H1 (cell line): ENCODE measurements at regions not wholly inside any gene's neighbourhood (a gene's known extent, or its start where the extent isn't known, plus 50 kb on each side); places are given as distances from the start of the nearest gene placed in this dataset.

Source experiments
- BACH1 ChIP-seq: IDR thresholded peaks from 2 replicates; pipeline ENCODE4 v1.6.1; 2012; ENCODE audit warnings: low read length, improper control_type of control experiment
- CHD2 ChIP-seq: IDR thresholded peaks from 2 replicates; pipeline ENCODE4 v1.6.1; 2012; ENCODE audit warnings: low read length, improper control_type of control experiment
- EP300 ChIP-seq, 2 experiments: IDR thresholded peaks; 1 replicate in 1 of 2; 2 replicates in 1 of 2; pipeline ENCODE4 v1.6.1; 2011 to 2012; ENCODE audit warnings: low read depth in 2 of 2, low read length in 2 of 2, mild to moderate bottlenecking in 2 of 2, borderline replicate concordance in 1 of 2, inconsistent platforms in 1 of 2, moderate library complexity in 1 of 2
- FOSL1 ChIP-seq: IDR thresholded peaks from 2 replicates; pipeline ENCODE4 v1.6.1; 2011; ENCODE audit warnings: mild to moderate bottlenecking, low read depth, low read length, moderate library complexity; ENCODE audit not compliant: insufficient read depth
- HDAC6 ChIP-seq: IDR thresholded peaks from one replicate; pipeline ENCODE4 v1.7.1; 2012; ENCODE audit warnings: low read depth, mild to moderate bottlenecking, inconsistent platforms, low read length, moderate library complexity
- RAD21 ChIP-seq, 2 experiments: IDR thresholded peaks in 1 of 2; conservative IDR thresholded peaks in 1 of 2; 2 replicates each; pipeline ENCODE4 v1.6.1; 2011; ENCODE audit warnings: low read depth in 2 of 2, low read length in 2 of 2, improper control_type of control experiment in 1 of 2, inconsistent platforms in 1 of 2, mild to moderate bottlenecking in 1 of 2, moderate library complexity in 1 of 2
- RFX5 ChIP-seq: IDR thresholded peaks from 2 replicates; pipeline ENCODE4 v1.6.1; 2011; ENCODE audit warnings: low read depth, low read length, improper control_type of control experiment, borderline replicate concordance
- ZNF274 ChIP-seq: IDR thresholded peaks from 2 replicates; pipeline ENCODE4 v1.7.0; 2012; ENCODE audit warnings: low read length, borderline replicate concordance; ENCODE audit errors: extremely low read depth
- TF ChIP-seq, protein P1 (sequence below), 3 experiments: IDR thresholded peaks; 1 replicate in 2 of 3; 2 replicates in 1 of 3; pipeline versions ENCODE4 v1.5.1 to v1.6.1; 2011; ENCODE audit warnings: low read length in 3 of 3, mild to moderate bottlenecking in 3 of 3, inconsistent platforms in 2 of 3, low read depth in 1 of 3, moderate library complexity in 1 of 3; ENCODE audit not compliant: insufficient read depth in 1 of 3; ENCODE audit errors: control extremely low read depth in 1 of 3

DNA sequence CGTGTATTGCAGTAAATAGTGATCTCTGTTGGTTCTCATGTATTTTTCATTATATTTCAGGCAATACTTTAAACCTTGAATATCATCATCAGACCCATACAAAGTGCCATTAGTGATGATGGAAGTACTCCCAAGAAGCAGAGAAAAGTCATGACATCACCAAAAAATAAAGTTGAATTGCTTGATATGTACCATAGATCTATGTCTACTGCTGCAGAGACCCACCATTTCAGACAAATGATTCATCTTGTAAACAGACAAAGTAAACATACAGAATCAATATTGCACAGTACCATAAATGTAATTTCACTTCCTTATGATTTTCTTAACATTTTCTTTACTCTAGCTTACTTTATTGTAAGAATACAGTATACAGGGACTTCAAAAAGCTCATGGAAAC lies 347.8 kb downstream of the IPMK start:
- TF ChIP-seq, protein P1, sequence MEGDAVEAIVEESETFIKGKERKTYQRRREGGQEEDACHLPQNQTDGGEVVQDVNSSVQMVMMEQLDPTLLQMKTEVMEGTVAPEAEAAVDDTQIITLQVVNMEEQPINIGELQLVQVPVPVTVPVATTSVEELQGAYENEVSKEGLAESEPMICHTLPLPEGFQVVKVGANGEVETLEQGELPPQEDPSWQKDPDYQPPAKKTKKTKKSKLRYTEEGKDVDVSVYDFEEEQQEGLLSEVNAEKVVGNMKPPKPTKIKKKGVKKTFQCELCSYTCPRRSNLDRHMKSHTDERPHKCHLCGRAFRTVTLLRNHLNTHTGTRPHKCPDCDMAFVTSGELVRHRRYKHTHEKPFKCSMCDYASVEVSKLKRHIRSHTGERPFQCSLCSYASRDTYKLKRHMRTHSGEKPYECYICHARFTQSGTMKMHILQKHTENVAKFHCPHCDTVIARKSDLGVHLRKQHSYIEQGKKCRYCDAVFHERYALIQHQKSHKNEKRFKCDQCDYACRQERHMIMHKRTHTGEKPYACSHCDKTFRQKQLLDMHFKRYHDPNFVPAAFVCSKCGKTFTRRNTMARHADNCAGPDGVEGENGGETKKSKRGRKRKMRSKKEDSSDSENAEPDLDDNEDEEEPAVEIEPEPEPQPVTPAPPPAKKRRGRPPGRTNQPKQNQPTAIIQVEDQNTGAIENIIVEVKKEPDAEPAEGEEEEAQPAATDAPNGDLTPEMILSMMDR (IDR thresholded peaks at IDR 0.05; ENCODE audit: control extremely low read depth in 1 of 3, insufficient read depth in 1 of 3, low read depth in 1 of 3, low read length in 3 of 3), result no peak
- TF ChIP-seq HDAC6, result no peak
- TF ChIP-seq ZNF274, result no peak
- no peak for TF ChIP-seq FOSL1
- TF ChIP-seq EP300 (IDR thresholded peaks at IDR 0.05; ENCODE audit: borderline replicate concordance in 1 of 2, low read depth in 2 of 2, low read length in 2 of 2), result no peak
- no peak for TF ChIP-seq RAD21 (IDR thresholded peaks at IDR 0.05 in 1 of 2, conservative IDR thresholded peaks at IDR 0.05 in 1 of 2; ENCODE audit: low read depth in 2 of 2, low read length in 2 of 2)
- no peak for TF ChIP-seq RFX5
- TF ChIP-seq CHD2, result no peak
- TF ChIP-seq BACH1, result no peak
